Nephron (organoid): ENCODE measurements at regions not wholly inside any gene's neighbourhood (a gene's known extent, or its start where the extent isn't known, plus 50 kb on each side); places are given as distances from the start of the nearest gene placed in this dataset.
"Not testable (repeated sequence)": the region's sequence is repeated elsewhere in the genome, so short reads cannot be mapped to it uniquely, and the experiment has no call there.

Experiments used
- H3K27ac Mint-ChIP-seq, 3 experiments: 2 replicates each; pipeline ENCODE4 v1.8.0; 2020; ENCODE audit warnings: mixed read lengths in 3 of 3, mild to moderate bottlenecking in 2 of 3, moderate library complexity in 1 of 3
- H3K27me3 Mint-ChIP-seq: 2 replicates; pipeline ENCODE4 v1.8.0; 2021; ENCODE audit warnings: low read depth, mild to moderate bottlenecking, moderate library complexity, mixed read lengths
- H3K36me3 Mint-ChIP-seq: 2 replicates; pipeline ENCODE4 v1.8.0; 2020; ENCODE audit warnings: low read depth, mixed read lengths
- H3K4me1 Mint-ChIP-seq: 2 replicates; pipeline ENCODE4 v1.8.0; 2020; ENCODE audit warnings: mixed read lengths
- H3K4me3 Mint-ChIP-seq, 3 experiments: 2 replicates each; pipeline ENCODE4 v1.8.0; 2020; ENCODE audit warnings: mild to moderate bottlenecking in 3 of 3, mixed read lengths in 3 of 3, moderate library complexity in 2 of 3
- H3K9me3 Mint-ChIP-seq: 2 replicates; pipeline ENCODE4 v1.8.0; 2020; ENCODE audit warnings: mixed read lengths
- TF ChIP-seq, protein P1 (sequence below), 3 experiments: fragments of 200-600 bp; sonication (generic); IDR thresholded peaks; one replicate each; pipeline ENCODE4 v1.5.0; 2021; ENCODE audit warnings: antibody characterized with exemption in 3 of 3; ENCODE audit not compliant: unreplicated experiment in 3 of 3

DNA sequence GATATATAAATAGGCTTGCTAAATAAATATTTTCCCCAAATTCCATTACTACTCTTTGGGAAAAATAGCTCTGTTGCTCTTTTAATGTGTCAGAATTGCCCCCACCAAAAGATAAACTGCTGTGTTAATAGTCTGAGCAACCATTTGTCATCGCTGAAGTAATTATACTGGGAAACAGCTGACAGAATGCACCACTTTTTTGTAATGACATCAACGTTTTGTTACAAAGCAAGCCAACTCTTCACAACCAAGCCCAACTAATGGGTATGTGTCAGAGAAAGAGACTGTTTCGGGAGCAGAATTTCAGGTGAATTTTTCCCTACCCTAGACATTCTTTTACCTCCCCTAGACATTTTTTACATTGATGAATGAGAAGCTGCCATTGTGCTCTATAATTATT is 405.0 kb upstream of the MAGEB18 start:
- Mint-ChIP-seq H3K36me3 (no peaks in the 10 kb centered on the region), H3K27ac (no peak overlapping the region), H3K4me1 (no peaks in the 10 kb centered on the region), H3K9me3 (no peaks in the 10 kb centered on the region), H3K4me3 (no peak overlapping the region), H3K27me3 (no peaks in the 10 kb centered on the region)
- TF ChIP-seq, protein P1, sequence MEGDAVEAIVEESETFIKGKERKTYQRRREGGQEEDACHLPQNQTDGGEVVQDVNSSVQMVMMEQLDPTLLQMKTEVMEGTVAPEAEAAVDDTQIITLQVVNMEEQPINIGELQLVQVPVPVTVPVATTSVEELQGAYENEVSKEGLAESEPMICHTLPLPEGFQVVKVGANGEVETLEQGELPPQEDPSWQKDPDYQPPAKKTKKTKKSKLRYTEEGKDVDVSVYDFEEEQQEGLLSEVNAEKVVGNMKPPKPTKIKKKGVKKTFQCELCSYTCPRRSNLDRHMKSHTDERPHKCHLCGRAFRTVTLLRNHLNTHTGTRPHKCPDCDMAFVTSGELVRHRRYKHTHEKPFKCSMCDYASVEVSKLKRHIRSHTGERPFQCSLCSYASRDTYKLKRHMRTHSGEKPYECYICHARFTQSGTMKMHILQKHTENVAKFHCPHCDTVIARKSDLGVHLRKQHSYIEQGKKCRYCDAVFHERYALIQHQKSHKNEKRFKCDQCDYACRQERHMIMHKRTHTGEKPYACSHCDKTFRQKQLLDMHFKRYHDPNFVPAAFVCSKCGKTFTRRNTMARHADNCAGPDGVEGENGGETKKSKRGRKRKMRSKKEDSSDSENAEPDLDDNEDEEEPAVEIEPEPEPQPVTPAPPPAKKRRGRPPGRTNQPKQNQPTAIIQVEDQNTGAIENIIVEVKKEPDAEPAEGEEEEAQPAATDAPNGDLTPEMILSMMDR (IDR thresholded peaks at IDR 0.05; ENCODE audit: unreplicated experiment in 3 of 3) = no peak

DNA sequence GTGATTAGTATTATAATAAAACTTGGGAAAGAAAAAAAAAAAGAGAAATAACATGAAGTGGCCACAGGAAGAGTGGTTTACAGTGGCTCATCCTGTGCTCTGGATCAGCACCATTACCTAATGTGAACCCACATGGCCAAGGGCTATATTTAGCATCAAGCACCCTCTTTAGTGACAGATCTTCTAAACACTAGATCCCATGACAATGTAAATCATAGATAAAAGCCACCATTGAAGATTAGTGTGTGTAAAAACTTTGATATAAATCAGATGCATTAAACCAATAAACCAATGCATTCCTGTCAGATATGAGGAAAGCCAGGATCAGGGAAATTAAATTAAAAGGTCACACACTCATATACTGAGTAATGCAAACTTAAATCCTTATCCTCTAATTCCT is 400.6 kb upstream of the MAGEB18 start:
- Mint-ChIP-seq H3K4me3 (no peak overlapping the region), H3K9me3 (no peaks in the 10 kb centered on the region), H3K36me3 (no peaks in the 10 kb centered on the region), H3K27ac (no peak overlapping the region), H3K4me1 (no peaks in the 10 kb centered on the region), H3K27me3 (no peaks in the 10 kb centered on the region)
- TF ChIP-seq, protein P1 (IDR thresholded peaks at IDR 0.05; ENCODE audit: unreplicated experiment in 3 of 3) = no peak

DNA sequence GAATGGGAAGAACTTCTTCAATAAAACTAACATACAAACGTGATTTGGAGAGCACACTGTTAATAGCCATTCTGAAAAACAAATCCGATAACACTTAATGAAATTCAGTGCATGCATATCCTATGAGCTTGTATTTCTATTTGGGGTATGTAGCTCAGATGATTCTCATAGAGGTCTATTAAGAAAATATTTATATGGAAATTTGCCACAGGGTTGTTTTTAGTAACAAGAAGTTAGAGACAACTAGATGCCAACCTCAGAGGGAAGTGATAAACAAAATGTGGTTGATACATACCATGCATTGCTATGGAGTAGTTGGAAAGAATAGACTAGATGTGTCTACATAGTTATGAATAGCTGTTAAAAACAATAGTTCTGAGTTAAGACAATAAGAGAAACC is 395.8 kb upstream of the MAGEB18 start:
- Mint-ChIP-seq H3K27ac (no peak overlapping the region), H3K4me1 (no peaks in the 10 kb centered on the region), H3K9me3 (no peaks in the 10 kb centered on the region), H3K27me3 (no peaks in the 10 kb centered on the region), H3K4me3 (no peak overlapping the region), H3K36me3 (no peaks in the 10 kb centered on the region)
- TF ChIP-seq, protein P1 (IDR thresholded peaks at IDR 0.05; ENCODE audit: unreplicated experiment in 3 of 3) = no peak

DNA sequence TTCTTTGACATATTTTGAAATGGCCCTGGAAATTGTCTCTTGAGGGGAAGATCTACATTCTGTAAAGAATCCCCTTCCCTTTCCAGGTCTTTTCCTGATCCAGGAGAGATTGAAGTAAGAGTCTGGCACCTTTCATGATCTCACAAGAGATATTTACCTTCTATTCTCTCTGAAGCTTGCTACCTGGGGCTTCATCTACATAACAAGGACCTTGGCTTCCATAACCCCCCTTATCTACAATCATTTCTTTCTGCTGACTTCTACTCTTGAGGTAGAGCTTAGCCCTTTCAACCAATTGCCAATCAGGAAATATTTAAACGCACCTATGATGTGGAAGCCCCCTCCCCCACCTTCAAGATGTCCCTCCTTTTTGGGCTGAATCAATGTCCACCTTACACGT is 383.7 kb upstream of the MAGEB18 start:
- H3K4me3 Mint-ChIP-seq = no peak overlapping the region
- H3K9me3 Mint-ChIP-seq = no peaks in the 10 kb centered on the region
- H3K27me3 Mint-ChIP-seq = no peaks in the 10 kb centered on the region
- TF ChIP-seq, protein P1 (IDR thresholded peaks at IDR 0.05; ENCODE audit: unreplicated experiment in 3 of 3) = no peak
- H3K36me3 Mint-ChIP-seq = no peaks in the 10 kb centered on the region
- no peaks in the 10 kb centered on the region for H3K4me1 Mint-ChIP-seq
- H3K27ac Mint-ChIP-seq = no peak overlapping the region

DNA sequence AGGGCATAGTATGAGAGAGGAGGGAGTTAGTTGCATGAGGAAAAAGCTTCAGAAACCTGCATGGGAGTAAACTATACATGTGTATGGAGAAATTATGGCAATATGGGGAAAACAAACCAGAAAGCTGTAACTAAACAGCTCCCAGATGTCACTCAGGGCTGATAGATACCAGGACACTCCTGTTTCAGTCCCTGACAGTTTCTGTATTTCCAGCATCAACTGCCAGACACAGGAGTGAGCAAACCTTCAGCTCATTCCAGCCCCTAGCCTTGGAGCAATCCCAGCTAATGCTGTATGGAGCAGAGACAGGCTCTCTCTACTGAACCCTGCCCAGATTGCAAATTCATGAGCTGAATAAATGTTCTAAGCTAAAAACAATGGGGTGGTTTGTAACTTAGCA is 382.9 kb upstream of the MAGEB18 start:
- Mint-ChIP-seq H3K4me1 (no peaks in the 10 kb centered on the region), H3K36me3 (no peaks in the 10 kb centered on the region), H3K4me3 (no peak overlapping the region), H3K27me3 (no peaks in the 10 kb centered on the region), H3K27ac (no peak overlapping the region), H3K9me3 (no peaks in the 10 kb centered on the region)
- TF ChIP-seq, protein P1 (IDR thresholded peaks at IDR 0.05; ENCODE audit: unreplicated experiment in 3 of 3) = no peak

DNA sequence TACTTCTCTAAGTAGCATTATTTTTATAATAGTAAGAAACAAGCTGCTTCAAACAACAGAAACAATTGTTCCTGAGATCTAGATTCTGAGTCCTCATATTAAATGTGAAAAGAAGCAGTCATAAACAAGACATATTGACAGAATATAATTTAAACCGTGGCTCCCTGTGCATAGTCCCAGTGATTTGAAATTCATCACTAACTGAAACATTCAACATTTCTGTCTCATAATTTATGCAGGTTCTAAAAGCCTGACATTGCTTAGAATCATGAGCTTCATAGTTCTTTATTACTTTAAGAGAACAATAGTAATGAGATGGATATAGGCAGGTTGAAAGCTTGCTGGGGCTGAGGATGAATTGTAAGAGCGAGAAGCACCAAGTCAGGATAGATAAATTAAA is 375.5 kb upstream of the MAGEB18 start:
- no peak overlapping the region for H3K27ac Mint-ChIP-seq
- H3K4me1 Mint-ChIP-seq = no peaks in the 10 kb centered on the region
- H3K4me3 Mint-ChIP-seq = no peak overlapping the region
- H3K9me3 Mint-ChIP-seq = peaks cover under 1% of the 10 kb centered on the region
- TF ChIP-seq, protein P1 (IDR thresholded peaks at IDR 0.05; ENCODE audit: unreplicated experiment in 3 of 3) = no peak
- no peaks in the 10 kb centered on the region for H3K27me3 Mint-ChIP-seq
- H3K36me3 Mint-ChIP-seq = no peaks in the 10 kb centered on the region

DNA sequence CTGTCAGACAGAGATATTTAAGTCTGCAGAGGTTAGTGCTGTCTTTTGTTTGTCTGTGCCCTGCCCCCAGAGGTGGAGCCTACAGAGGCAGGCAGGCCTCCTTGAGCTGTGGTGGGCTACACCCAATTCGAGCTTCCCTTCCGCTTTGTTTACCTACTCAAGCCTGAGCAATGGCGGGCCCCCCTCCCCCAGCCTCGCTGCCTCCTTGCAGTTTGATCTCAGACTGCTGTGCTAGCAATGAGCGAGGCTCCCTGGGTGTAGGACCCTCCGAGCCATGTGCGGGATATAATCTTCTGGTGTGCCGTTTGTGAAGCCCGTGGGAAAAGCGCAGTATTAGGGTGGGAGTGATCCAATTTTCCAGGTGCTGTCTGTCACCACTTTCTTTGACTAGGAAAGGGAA is 366.3 kb upstream of the MAGEB18 start:
- not testable (repeated sequence) for H3K4me3 Mint-ChIP-seq, H3K27ac Mint-ChIP-seq, H3K27me3 Mint-ChIP-seq, H3K36me3 Mint-ChIP-seq, H3K4me1 Mint-ChIP-seq
- peaks cover 26% of the 10 kb centered on the region for H3K9me3 Mint-ChIP-seq

DNA sequence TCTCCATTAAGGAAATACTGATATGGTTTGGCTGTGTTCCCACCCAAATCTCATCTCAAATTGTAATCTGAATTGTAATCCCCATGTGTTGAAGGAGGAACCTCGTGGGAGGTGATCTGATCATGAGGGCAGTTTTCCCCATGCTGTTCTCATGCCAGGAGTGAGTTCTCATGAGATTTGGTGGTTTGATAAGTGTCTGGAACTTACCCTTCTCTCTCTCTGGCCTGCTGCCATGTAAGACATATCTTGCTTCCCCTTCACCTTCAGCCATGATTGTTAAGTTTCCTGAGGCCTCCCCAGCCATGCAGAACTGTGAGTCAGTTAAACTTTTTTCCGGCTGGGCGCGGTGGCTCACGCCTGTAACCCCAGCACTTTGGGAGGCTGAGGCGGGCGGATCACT is 340.3 kb upstream of the MAGEB18 start:
- not testable (repeated sequence) for H3K27me3 Mint-ChIP-seq, H3K4me3 Mint-ChIP-seq, H3K4me1 Mint-ChIP-seq, H3K36me3 Mint-ChIP-seq, H3K9me3 Mint-ChIP-seq, H3K27ac Mint-ChIP-seq
